ENCODE measurements at regions not wholly inside any gene's neighbourhood (a gene's known extent, or its start where the extent isn't known, plus 50 kb on each side); places are given as distances from the start of the nearest gene placed in this dataset.

GRCh38 chr18:45565280-45565970, 49.9 kb upstream of the SLC14A2 start:
- Histone ChIP-seq H3K27ac (no peak overlapping the region), H3K4me3 (no peak overlapping the region), H3K9me3 (peaks cover 0 to 5% of the 10 kb centered on the region in 2 donors), H3K36me3 (no peaks in the 10 kb centered on the region), H3K4me1 (no peaks in the 10 kb centered on the region), H3K27me3 (no peaks in the 10 kb centered on the region)
- DNase-seq (ENCODE audit: low spot score in 2 of 2), result no peak
- intact Hi-C loops (cut with DNase I; ENCODE audit: low total_unique reads), result loop anchor here (5.0 kb wide), 1 partner anchor 1752 kb away; no protein-coding TSS in a partner anchor
- TF ChIP-seq POLR2AphosphoS5 (IDR thresholded peaks at IDR 0.05) (no peak), CTCF (IDR thresholded peaks at IDR 0.05) (no peak), POLR2A (IDR thresholded peaks at IDR 0.05) (no peak)

Measured in breast epithelium (tissue), 4 donors.